ENCODE measurements at regions not wholly inside any gene's neighbourhood (a gene's known extent, or its start where the extent isn't known, plus 50 kb on each side); places are given as distances from the start of the nearest gene placed in this dataset.
"Not testable (repeated sequence)": the region's sequence is repeated elsewhere in the genome, so short reads cannot be mapped to it uniquely, and the experiment has no call there.

DNA sequence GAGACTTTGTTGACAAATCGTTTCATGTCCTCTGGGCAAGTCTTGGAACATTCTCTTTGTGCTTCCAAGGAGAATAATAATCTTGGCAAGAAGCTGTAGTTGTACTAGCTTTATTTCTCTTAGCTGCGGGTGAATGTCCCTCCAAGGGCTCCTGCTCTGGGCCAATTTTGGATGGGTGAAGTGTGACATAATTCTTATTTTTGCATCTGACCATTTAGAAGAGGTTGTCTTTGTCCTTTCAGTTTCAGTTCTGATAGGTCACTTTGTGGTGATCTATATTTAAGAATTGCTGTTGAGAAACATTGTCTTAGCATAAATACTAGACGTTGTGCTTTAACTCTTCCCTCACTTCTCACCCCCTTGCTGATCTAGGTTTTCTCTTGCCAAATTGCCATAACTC, 164.8 kb upstream of the RORA start:
- peak; percentile 11 for DNase-seq

DNA sequence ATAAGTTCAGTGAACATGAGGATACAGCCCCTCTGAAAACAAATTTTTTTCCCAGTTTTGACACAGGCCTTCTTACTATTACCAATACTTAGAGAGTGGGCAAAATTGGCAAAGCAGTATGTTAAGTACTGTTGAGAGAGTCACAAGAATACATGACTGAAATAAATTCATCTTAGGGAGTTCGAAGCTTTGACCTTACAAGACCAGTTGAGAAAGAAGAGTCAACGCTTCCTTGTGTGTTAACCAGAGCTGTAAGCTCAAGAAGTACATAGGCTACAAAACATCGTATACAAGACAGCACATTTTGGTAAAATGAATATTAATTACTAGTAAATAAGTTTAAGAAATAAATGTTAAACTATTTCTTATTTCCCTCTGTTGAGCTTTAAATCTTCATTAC, 164.4 kb upstream of the RORA start:
- no peak for DNase-seq

DNA sequence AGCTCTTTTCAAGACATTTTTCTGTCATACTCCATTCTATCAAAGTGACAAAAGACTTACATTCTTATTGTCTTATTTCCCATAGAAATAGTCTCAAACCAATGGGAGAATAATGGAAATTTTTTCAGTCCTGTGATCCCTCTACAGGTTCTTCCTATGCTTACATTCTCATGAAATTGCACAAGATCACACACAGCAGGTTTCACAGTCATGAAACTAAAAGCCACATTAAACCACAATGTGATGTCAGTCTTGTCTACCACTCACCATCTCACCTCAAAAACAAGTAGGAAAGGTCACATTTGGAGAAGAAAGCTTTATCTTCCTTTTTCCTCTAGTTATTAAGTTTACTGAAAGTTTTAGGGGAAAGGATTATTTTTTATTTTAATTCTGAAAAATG, 161.0 kb upstream of the RORA start:
- DNase-seq: no peak

DNA sequence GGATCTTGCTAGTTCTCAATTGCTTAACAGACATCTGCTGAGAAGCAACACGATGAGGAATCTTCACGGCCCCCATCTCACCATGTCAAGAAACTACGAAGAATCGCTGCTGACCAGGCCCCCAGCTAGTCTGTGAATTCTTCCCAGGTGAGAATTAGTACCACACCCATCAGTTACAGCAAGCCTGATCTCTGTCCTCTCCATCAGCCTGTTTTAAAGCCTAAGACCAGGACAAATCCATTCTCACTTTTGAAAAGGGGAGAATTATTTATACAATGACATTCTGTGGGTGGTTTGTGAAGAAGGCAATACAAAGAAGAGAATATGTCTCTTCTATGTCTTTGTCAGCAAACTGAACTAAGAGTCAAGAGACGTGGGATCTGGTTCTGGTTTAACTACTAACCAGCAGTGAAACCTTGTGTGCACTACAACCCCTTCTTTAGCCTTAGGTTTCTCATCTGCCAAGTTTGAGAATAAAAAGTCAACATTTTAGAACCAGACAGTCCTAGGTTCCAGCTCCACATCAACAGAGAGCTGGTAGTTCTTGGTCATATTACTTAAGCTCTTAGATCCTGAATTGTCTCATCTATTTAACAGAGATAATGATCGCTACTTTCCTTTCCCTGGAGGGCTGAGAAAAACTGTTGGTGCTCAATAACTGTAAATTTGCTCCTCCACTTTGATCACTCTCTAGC, 160.4 kb upstream of the RORA start:
- no peak for DNase-seq

DNA sequence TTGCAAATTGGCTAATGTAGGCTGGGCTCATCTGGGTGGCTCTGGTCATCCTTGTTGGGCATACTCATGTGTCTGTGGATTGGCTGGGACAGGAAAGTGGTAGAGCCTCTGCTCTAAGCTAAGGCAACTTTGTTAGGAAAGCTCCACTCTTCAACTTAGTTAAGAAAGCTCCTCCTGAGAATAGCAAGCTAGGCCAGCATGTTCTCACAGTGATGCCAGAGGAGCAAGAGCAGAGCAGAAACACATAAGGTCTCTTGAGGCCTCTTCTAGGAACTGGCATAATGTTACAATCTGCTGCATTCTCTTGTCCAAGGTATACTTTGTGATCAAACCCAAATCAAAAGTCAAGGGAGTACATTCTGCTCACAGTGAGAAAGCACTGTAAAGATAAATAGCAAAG, 158.6 kb upstream of the RORA start:
- no peak for DNase-seq

DNA sequence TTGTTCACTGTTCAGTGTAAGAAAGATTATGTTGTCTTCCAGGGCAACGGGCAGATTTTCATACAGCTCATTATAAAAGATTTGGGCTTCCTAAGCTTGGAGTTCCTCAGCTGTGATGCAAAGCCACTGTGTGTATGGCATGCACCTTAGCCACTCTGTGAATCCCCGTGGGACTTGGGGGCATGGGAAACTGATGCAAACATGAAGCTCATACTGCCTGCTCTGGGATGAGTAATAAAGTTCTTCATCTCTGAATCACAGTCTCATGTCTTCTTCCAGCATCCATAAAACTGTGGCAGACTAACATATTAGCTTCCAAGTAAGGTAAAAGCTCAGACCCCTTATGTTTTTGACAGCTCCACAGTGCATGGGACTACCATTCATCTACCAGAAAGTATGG, 154.3 kb upstream of the RORA start:
- DNase-seq: no peak

DNA sequence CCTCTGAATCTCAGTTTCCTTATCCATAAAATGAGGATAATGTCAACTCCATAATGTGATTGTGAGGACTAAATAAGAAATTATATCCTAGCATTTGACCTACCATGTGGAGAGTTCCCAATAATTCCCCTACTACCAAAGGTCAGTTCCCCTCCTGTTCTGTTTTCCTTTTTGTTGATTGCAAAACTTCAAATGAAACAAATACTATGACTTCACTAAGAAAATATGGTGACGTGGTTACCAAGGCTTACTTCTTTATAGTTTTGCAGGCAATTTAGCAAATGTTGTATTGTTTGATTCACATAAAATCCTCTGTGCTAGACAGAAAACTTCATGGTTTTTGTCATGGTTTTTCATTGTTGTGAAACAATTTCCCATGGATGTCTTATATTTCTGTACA, 153.8 kb upstream of the RORA start:
- no peak for DNase-seq

DNA sequence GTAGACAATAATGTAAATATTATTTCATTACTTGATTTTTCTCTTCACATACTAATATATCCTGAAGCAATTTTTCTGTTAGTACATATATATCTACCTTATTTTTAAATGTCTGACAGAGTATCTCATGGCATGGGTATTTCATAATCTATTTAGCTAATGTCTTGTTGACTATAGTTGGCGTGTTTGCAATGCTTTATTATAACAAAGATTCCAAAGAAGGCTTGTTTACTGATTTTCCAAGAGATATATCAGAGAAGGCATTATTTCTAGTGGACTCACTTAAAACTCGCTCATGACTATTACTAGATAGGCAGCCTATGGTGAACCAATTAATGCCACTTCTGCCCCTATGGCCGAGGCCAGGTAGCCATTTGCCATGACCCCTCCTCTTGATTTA, 152.4 kb upstream of the RORA start:
- DNase-seq: no peak

DNA sequence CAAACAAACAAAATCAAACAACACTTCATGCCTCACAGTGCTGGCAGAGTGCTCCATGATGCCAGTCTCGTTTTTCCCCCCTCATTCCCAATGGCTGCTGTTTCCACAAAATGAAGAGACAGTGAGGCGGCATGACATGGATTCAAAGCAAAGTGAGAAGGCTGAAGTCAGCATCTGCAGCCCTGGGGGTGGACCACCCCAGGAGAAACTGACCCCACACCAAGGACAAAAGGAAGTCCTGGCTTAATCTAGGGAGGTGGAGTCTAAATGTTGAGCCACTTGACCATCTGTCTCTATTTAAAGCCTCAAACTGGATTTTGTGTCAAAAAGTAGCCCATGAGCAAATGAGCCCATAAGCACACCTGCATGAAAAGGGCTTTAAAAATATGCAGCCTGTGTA, 151.2 kb upstream of the RORA start:
- no peak for DNase-seq

DNA sequence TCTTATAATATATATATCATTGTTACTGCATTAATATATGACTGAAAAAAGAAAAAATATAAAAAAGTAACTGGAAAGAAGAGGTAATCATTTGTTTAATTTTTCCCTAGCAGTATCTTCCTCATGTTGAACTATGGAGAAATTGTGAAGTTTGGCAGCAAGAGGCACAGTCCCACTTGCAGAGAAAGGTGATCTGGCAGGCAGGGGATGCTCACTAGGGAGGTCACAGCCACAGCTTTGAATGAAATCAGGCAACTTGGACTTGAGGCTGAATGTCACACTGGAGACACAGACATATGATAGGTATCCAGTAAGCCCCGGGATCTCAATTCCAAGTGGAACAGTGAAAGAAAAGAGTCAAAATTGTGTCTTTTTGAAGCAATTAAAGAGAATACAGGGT, 149.9 kb upstream of the RORA start:
- DNase-seq: no peak

DNA sequence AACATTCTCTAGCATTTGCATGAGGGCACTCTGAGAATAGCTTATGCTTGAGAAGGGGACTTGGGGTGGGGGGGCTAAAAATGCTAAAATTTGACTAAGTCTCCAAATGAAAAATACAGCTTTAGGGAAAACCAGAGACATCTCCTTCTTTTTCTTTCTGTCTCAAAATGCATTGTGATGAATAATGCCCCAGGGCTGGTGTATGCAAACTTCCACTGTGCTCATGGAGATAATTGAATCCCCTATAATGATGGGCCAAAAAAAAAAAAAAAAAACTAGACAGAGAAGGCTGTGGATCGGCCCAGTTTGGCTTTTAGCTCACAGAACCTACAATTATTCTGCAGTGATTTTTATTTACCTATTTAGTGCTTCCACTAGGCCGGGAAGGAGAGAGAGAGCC, 147.9 kb upstream of the RORA start:
- DNase-seq: no peak

DNA sequence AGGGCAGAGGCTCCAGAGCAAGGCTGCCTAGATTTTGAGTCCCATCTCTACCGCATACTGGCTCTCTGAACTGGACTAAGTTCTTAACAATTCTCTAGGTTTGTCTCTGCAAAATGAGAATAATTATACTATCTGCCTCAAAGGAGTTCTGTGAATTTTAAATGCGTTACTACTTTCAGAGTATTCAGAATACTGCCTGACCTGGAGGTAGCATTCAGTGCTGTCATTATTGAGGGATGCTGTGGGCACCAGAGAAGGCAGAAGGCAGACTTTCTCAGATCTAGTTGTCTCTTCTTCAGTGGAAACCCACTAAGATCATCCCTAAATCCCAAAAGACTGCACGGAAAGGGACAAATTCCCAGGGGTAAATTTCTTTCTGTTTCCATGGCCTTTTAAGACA, 147.4 kb upstream of the RORA start:
- DNase-seq: no peak

DNA sequence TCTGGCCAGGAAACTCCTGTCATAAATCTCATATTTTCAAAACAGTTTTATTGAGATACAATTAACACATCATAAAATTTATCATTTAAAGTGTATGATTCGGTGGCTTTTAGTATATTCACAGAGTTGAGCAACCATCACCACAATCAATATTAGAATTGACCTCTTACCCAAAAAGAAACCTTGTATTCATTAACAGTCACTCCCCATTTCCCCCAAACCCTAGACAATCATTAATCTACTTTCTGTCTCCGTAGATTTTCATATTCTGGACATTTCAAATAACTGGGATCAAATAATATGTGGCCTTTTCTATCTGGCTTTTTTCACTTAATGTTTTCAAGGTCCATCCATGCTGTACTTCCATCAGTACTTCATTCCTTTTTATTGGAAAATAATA, 145.7 kb upstream of the RORA start:
- no peak for DNase-seq

DNA sequence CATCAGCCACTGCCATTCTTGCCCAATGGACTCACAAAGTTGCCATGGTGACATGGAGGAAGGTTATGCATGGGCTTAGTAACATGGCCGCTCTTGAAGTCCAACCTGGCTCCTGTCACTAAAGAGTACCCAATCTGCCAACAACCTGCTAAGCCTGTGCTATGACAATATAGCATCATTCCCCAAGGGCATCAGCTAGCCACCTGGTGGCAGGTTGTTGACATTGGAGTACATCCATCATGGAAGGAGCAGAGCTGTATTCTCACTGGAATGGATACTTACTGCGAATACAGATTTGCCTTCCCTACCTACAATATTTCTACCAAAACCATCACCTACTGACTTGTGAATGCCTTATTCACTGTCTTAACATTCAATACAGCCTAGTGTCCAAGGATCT, 138.9 kb upstream of the RORA start:
- no peak for DNase-seq

DNA sequence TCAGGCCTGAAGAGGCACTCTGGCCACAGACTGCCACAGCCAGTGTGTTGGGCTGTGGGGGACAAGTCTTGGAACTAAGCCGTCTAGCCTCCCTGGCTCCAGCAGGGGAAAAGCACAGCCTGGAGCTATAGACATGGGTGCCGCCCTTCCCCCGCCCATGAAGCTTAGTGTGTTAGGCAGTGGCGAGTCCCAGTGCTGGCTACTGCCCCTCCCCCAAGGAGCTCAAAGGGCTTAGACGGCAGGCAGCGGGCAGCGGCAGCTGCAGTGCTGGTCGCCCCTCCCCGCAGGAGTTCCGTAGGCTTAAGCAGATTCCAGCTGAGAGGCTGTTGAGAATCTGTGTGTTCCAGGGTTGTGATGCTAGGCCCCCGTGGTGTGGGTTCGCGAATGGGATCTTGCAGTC, 135.8 kb upstream of the RORA start:
- peak; percentile 10 for DNase-seq

DNA sequence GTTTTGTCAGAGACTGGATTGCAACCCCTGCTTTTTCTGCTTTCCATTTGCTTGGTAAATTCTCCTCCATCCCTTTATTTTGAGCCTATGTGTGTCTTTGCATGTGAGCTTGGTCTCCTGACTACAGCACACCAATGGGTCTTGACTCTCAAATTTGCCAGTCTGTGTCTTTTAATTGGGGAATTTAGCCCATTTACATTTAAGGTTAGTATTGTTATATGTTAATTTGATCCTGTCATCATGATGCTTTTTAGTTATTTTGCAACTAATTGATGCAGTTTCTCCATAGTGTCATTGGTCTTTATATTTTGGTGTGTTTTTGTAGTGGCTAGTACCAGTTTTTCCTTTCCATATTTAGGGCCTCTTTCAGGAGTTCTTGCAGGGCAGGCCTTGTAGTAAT, 133.8 kb upstream of the RORA start:
- not testable (repeated sequence) for DNase-seq

DNA sequence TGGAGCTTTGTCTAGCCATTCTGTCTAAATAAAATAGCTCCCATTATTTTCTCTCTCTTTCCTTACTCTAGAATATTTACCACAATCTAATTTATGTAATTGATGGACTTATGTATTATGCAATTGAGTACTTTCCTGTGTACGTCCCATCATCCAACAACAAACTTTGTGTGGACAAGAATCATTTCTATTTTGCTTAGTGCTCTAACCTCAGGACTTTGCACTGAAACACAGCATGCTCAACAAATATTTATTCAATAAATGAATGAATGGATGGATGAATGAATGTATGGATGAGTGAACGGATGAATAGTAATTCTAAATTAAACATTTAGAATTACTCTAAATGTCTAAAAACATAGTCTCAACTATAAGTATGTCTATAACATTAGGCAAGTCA, 115.2 kb upstream of the RORA start:
- no peak for DNase-seq

DNA sequence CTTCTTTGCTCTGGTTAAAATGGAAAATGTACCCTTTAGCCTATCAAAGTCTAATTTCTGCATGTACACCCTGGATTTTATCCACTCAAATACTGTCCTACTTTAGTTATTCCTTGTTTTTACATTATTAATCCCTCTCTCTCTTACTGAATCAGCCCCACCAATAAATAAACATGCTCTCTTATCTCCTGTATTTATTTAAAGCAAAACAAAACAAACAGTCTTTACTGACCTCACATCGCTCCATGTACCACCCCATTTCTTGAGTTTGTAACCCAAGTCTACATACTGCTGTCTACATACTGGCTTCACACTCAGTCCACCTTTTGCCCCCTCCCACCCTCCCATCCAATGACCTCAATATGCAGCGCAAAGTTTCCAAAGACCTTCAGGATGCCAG, 113.3 kb upstream of the RORA start:
- no peak for DNase-seq

DNA sequence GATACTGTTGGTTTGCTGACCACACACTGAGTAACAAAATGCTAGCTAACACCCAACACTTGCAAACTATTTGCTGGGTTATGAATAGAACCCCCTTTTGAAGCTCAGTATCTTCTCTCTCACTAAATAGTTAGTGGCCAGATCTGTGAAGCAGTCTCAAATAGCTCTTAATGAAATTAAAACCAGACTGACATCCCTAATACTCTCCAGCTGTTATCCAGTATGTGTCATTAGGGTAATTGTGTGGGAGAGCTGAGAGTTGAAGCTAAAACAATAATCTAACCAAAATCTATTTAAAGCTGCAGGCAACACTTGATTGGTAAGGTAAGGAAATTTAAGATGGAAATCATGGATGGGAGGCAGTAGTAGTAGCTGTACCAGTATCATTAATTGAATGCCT, 110.4 kb upstream of the RORA start:
- DNase-seq: no peak

DNA sequence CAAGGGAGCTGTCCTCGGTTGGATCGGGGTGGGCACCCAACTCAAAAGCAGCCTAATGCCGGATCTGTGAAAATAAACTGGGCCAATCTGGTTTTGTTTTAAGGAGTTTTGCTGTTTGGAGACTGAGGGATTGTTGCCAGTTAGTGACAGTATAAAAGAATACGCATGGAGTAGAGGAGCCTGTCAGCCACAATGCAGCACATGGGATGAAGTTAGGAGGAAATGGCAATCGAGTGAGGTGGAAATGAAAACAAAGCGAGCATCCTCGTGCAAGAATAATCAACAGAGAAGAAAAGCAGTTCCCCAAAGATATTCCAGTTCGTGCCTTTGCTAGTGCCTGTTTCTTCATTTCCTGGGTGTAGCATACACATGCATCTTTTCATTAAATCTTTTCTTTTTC, 108.4 kb upstream of the RORA start:
- no peak for DNase-seq

DNA sequence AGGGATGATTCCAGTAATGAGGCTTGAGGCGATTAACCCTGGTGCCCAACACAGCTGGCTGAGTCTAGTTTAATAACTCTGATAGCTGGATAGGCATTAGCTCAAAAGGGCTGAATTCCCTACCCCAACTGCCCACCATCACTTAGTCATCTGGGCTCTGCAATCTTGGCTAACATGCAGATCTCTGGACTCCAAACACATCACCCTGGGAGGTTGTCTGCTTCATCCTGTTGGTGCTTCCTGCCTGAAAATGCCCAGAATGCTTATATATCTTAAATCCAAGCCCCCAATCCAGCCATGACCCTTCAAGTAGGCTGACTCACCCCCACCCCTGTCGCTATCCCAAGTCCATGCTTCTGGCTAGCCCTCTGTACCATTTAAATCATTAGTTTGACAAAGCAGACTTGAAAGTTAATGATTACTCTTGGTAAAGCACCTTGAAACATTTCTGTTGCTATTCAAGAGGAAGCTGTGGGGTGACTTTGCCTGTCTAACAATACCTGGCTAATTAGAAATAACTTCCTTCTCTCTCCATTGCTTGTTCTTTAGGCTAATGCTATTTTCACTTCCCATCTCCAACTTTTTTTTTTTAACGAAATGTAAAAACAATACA, 107.0 kb upstream of the RORA start:
- no peak for DNase-seq

DNA sequence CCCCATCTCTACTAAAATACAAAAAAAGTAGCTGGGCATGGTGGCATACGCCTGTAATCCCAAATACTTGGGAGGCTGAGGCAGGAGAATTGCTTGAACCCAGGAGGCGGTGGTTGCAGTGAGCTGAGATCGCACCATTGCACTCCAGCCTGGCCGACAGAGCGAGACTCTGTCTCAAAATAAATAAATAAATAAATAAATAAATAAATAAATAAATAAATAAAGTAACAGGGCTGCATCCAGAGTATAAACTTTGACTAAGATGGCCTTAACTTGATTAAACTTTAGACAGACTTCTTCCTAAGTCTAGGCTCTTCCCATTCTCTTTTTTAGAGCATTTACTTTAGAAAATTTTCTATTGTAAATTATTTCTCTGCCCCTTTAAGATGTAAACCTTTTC, 105.6 kb upstream of the RORA start:
- not testable (repeated sequence) for DNase-seq

DNA sequence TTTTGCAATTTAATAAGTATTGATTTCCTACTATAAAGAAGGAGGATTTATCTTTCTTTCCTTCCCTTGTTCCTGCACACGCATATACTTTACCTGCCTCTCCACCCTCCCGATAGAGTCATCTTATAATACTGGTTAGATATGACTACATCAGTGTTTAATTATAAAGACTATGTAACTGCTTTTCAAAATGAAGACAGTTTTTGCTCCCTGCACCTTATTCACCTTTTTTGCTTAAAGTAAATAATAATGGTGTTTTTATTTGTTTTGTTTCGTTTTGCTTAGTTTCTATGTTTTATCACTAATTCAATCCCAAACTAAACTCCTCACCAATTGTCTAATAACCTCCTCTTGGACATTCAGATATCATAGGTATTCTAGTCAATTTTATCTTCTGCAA, 101.9 kb upstream of the RORA start:
- DNase-seq: no peak

DNA sequence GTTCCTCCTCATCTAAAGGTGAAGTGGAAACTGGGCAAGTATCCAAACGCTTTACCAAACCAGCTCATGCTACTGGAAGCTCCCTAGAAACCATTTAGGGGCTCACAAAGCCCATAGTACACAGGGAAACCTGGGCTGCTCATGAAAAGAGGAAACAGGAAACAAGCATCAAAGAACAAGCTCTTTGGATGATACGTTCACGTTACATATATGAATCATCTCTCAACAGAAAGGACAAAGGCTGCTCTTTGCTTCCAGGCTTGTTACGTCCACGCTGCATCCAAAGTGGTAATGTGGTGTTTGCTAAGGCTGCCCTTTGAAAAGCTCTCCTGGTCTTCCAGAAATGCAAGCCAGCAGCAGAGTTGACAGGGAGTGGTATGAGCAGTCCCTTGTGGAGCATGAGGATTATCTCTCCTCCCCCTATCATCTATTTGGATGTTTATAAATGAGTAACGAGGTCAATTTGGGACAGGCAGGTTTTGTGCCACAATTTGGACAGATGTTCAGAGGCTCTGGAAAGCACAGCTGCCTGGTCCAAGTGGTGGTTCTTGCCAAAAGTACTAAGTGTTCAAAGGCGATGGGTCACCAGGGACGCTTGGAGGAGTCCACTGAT, 98.0 kb upstream of the RORA start:
- DNase-seq: no peak

DNA sequence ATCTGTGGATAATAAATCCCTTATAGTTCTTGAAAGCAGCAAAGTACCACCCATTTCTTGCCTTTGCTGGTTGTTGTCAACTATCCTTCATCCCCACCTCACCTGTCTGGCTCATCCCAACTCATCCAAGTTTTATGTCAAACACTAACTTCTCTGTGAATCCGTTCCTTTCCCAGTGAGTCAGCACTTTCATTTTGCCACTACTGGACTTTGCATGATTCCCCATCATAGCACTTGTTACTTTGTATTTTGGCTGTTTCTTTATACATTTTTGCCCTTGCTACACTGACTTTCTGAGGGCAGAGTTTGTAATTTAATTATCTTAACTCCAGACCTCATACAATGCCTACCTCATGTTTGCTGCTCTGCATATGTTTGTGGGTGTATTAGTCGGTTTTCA, 90.8 kb upstream of the RORA start:
- DNase-seq: no peak
